ENCODE measurements at regions not wholly inside any gene's neighbourhood (a gene's known extent, or its start where the extent isn't known, plus 50 kb on each side); places are given as distances from the start of the nearest gene placed in this dataset.

GRCh38 chr1:4053774-4054173 lies 153.7 kb upstream of the C1orf174 start:
- Histone ChIP-seq H3K27me3 (peaks cover 0 to 30% of the 10 kb centered on the region in 2 donors), H3K4me1 (no peaks in the 10 kb centered on the region), H3K4me3 (no peak overlapping the region), H3K36me3 (no peaks in the 10 kb centered on the region), H3K9me3 (no peaks in the 10 kb centered on the region), H3K27ac (no peak overlapping the region)
- intact Hi-C loops (cut with DNase I; ENCODE audit: low total_unique reads), result no loop called here
- TF ChIP-seq CTCF (IDR thresholded peaks at IDR 0.05), result no peak
- DNase-seq, result no peak

GRCh38 chr1:4055294-4055967 lies 155.4 kb upstream of the C1orf174 start:
- TF ChIP-seq CTCF (IDR thresholded peaks at IDR 0.05), result no peak
- Histone ChIP-seq H3K4me1 (no peaks in the 10 kb centered on the region), H3K27ac (no peak overlapping the region), H3K27me3 (peaks cover 0 to 36% of the 10 kb centered on the region in 2 donors), H3K9me3 (no peaks in the 10 kb centered on the region), H3K36me3 (no peaks in the 10 kb centered on the region), H3K4me3 (no peak overlapping the region)
- intact Hi-C loops (cut with DNase I; ENCODE audit: low total_unique reads), result no loop called here
- DNase-seq, result peak in 1 of 2 donors; percentile 58

GRCh38 chr1:4056422-4056821 lies 156.3 kb upstream of the C1orf174 start:
- Histone ChIP-seq H3K27ac (no peak overlapping the region), H3K27me3 (peaks cover 0 to 33% of the 10 kb centered on the region in 2 donors), H3K4me1 (no peaks in the 10 kb centered on the region), H3K36me3 (no peaks in the 10 kb centered on the region), H3K4me3 (no peak overlapping the region), H3K9me3 (no peaks in the 10 kb centered on the region)
- TF ChIP-seq CTCF (IDR thresholded peaks at IDR 0.05), result no peak
- intact Hi-C loops (cut with DNase I; ENCODE audit: low total_unique reads), result no loop called here
- DNase-seq, result no peak

- Histone ChIP-seq H3K36me3 (no peaks in the 10 kb centered on the region), H3K9me3 (no peaks in the 10 kb centered on the region), H3K27ac (no peak overlapping the region), H3K4me3 (no peak overlapping the region), H3K27me3 (peaks cover 0 to 33% of the 10 kb centered on the region in 2 donors), H3K4me1 (no peaks in the 10 kb centered on the region)
- intact Hi-C loops (cut with DNase I; ENCODE audit: low total_unique reads), result no loop called here
- no peak for TF ChIP-seq CTCF (IDR thresholded peaks at IDR 0.05)
- no peak for DNase-seq
Observed at GRCh38 chr1:4056989-4057388, 156.9 kb upstream of the C1orf174 start.

GRCh38 chr1:4057603-4058002 lies 157.5 kb upstream of the C1orf174 start:
- Histone ChIP-seq H3K36me3 (no peaks in the 10 kb centered on the region), H3K27ac (no peak overlapping the region), H3K4me1 (no peaks in the 10 kb centered on the region), H3K27me3 (peaks cover 0 to 33% of the 10 kb centered on the region in 2 donors), H3K4me3 (no peak overlapping the region), H3K9me3 (no peaks in the 10 kb centered on the region)
- no peak for TF ChIP-seq CTCF (IDR thresholded peaks at IDR 0.05)
- intact Hi-C loops (cut with DNase I; ENCODE audit: low total_unique reads), result no loop called here
- no peak for DNase-seq

- no peak for DNase-seq
- no peaks in the 10 kb centered on the region for H3K36me3 ChIP-seq
- no peaks in the 10 kb centered on the region for H3K4me1 ChIP-seq
- H3K27me3 ChIP-seq, result peaks cover 0 to 35% of the 10 kb centered on the region in 2 donors
- H3K27ac ChIP-seq, result no peak overlapping the region
- intact Hi-C loops (cut with DNase I; ENCODE audit: low total_unique reads), result no loop called here
- TF ChIP-seq CTCF (IDR thresholded peaks at IDR 0.05), result no peak
- no peak overlapping the region for H3K4me3 ChIP-seq
- no peaks in the 10 kb centered on the region for H3K9me3 ChIP-seq
Observed at GRCh38 chr1:4058122-4058521, 158.1 kb upstream of the C1orf174 start.

Data from tibial artery (tissue), 4 donors.